HG03135 (cell line): ENCODE measurements at regions not wholly inside any gene's neighbourhood (a gene's known extent, or its start where the extent isn't known, plus 50 kb on each side); places are given as distances from the start of the nearest gene placed in this dataset.
"Not testable (repeated sequence)": the region's sequence is repeated elsewhere in the genome, so short reads cannot be mapped to it uniquely, and the experiment has no call there.

Source experiments
- ATAC-seq: cut with Tn5 transposase; IDR thresholded peaks from one replicate; pipeline ENCODE4 v1.9.1; 2021; ENCODE audit warnings: mild to moderate bottlenecking, moderate library complexity; ENCODE audit not compliant: unreplicated experiment

- ATAC-seq = no peak
Observed at GRCh38 chr5:94102849-94103248, 361.4 kb upstream of the POU5F2 start.

- ATAC-seq = not testable (repeated sequence)
Observed at GRCh38 chr5:94097384-94097783, 356.0 kb upstream of the POU5F2 start.

GRCh38 chr5:94094793-94095441, 353.5 kb upstream of the POU5F2 start:
- no peak for ATAC-seq

GRCh38 chr5:94093300-94093699, 351.9 kb upstream of the POU5F2 start:
- no peak for ATAC-seq

- ATAC-seq = not testable (repeated sequence)
Observed at GRCh38 chr5:94086635-94087034, 345.2 kb upstream of the POU5F2 start.

- ATAC-seq = no peak
Observed at GRCh38 chr5:94086194-94086593, 344.8 kb upstream of the POU5F2 start.

- ATAC-seq = no peak
Observed at GRCh38 chr5:94082405-94082804, 341.0 kb upstream of the POU5F2 start.

- ATAC-seq = no peak
Observed at GRCh38 chr5:94081088-94081487, 339.7 kb upstream of the POU5F2 start.

- no peak for ATAC-seq
Observed at GRCh38 chr5:94080390-94080789, 339.0 kb upstream of the POU5F2 start.

- no peak for ATAC-seq
Observed at GRCh38 chr5:94072116-94072515, 330.7 kb upstream of the POU5F2 start.

- ATAC-seq = no peak
Observed at GRCh38 chr5:94066437-94067207, 325.2 kb upstream of the POU5F2 start.

GRCh38 chr5:94064025-94064424, 322.6 kb upstream of the POU5F2 start:
- no peak for ATAC-seq

- ATAC-seq = no peak
Observed at GRCh38 chr5:94057655-94058054, 316.3 kb upstream of the POU5F2 start.

- ATAC-seq = no peak
Observed at GRCh38 chr5:94057217-94057616, 315.8 kb upstream of the POU5F2 start.

GRCh38 chr5:94049307-94049922, 308.0 kb upstream of the POU5F2 start:
- not testable (repeated sequence) for ATAC-seq

GRCh38 chr5:94045839-94046782, 304.7 kb upstream of the POU5F2 start:
- no peak for ATAC-seq

GRCh38 chr5:94043311-94043710, 301.9 kb upstream of the POU5F2 start:
- ATAC-seq = no peak

GRCh38 chr5:94040591-94041148, 299.3 kb upstream of the POU5F2 start:
- no peak for ATAC-seq

GRCh38 chr5:94039101-94039500, 297.7 kb upstream of the POU5F2 start:
- no peak for ATAC-seq

GRCh38 chr5:94031631-94032030, 290.2 kb upstream of the POU5F2 start:
- no peak for ATAC-seq

- ATAC-seq = no peak
Observed at GRCh38 chr5:94028001-94028400, 286.6 kb upstream of the POU5F2 start.
